Activated gamma-delta T cell (primary cell): ENCODE measurements at regions not wholly inside any gene's neighbourhood (a gene's known extent, or its start where the extent isn't known, plus 50 kb on each side); places are given as distances from the start of the nearest gene placed in this dataset.

Experiments
- DNase-seq: peaks from one replicate; lab custom pipeline; 2025; lab: John Stamatoyannopoulos, UW

- DNase-seq = no peak
These were observed 557.9 kb upstream of the CDH11 start for GRCh38 chr16:65679785-65680184.

GRCh38 chr16:65675161-65675560, 553.3 kb upstream of the CDH11 start:
- no peak for DNase-seq

GRCh38 chr16:65672960-65673359, 551.1 kb upstream of the CDH11 start:
- no peak for DNase-seq

- DNase-seq = no peak
These were observed 549.2 kb upstream of the CDH11 start for GRCh38 chr16:65671071-65671470.

GRCh38 chr16:65668064-65668595, 546.3 kb upstream of the CDH11 start:
- no peak for DNase-seq

GRCh38 chr16:65667011-65667578, 545.2 kb upstream of the CDH11 start:
- no peak for DNase-seq

- no peak for DNase-seq
These were observed 544.5 kb upstream of the CDH11 start for GRCh38 chr16:65666132-65666941.

- DNase-seq = no peak
These were observed 543.7 kb upstream of the CDH11 start for GRCh38 chr16:65665586-65665985.

- no peak for DNase-seq
These were observed 541.9 kb upstream of the CDH11 start for GRCh38 chr16:65663774-65664173.

- no peak for DNase-seq
These were observed 540.4 kb upstream of the CDH11 start for GRCh38 chr16:65662256-65662655.

GRCh38 chr16:65661558-65661957, 539.7 kb upstream of the CDH11 start:
- DNase-seq = no peak

- no peak for DNase-seq
These were observed 538.5 kb upstream of the CDH11 start for GRCh38 chr16:65660390-65660789.

- DNase-seq = no peak
These were observed 537.9 kb upstream of the CDH11 start for GRCh38 chr16:65659758-65660157.

GRCh38 chr16:65658787-65659220, 536.9 kb upstream of the CDH11 start:
- DNase-seq = no peak

GRCh38 chr16:65658349-65658748, 536.5 kb upstream of the CDH11 start:
- DNase-seq = no peak

- no peak for DNase-seq
These were observed 535.7 kb upstream of the CDH11 start for GRCh38 chr16:65657556-65657955.

- no peak for DNase-seq
These were observed 535.2 kb upstream of the CDH11 start for GRCh38 chr16:65657071-65657494.

GRCh38 chr16:65655802-65656201, 533.9 kb upstream of the CDH11 start:
- DNase-seq = no peak

- DNase-seq = no peak
These were observed 526.2 kb upstream of the CDH11 start for GRCh38 chr16:65648101-65648500.

- DNase-seq = no peak
These were observed 523.0 kb upstream of the CDH11 start for GRCh38 chr16:65644821-65645220.

GRCh38 chr16:65641762-65642289, 520.0 kb upstream of the CDH11 start:
- DNase-seq = no peak

- no peak for DNase-seq
These were observed 519.3 kb upstream of the CDH11 start for GRCh38 chr16:65641049-65641761.
